ENCODE measurements at regions not wholly inside any gene's neighbourhood (a gene's known extent, or its start where the extent isn't known, plus 50 kb on each side); places are given as distances from the start of the nearest gene placed in this dataset.

- intact Hi-C loops (cut with DNase I) = no loop called here
- H3K36me3 ChIP-seq = no peaks in the 10 kb centered on the region
- 54% methylated on average over 5 of the region's 5 CpGs for WGBS (ENCODE audit: insufficient coverage, low coverage, low lambda C conversion rate, missing lambda C conversion rate)
- no peak for DNase-seq
- no peak overlapping the region for H3K27ac ChIP-seq
- no peak for TF ChIP-seq POLR2A (IDR thresholded peaks at IDR 0.05)
- no peak for TF ChIP-seq CTCF (IDR thresholded peaks at IDR 0.05)
- H3K9me3 ChIP-seq = no peaks in the 10 kb centered on the region
- H3K4me1 ChIP-seq = no peaks in the 10 kb centered on the region
- H3K4me3 ChIP-seq = no peak overlapping the region
- no peaks in the 10 kb centered on the region for H3K27me3 ChIP-seq
- ATAC-seq = no peak
These were observed 171.8 kb upstream of the MAD2L1 start for GRCh38 chr4:120238277-120238973.

- Histone ChIP-seq H3K4me3 (no peak overlapping the region), H3K27ac (no peak overlapping the region), H3K9me3 (no peaks in the 10 kb centered on the region), H3K4me1 (no peaks in the 10 kb centered on the region), H3K27me3 (no peaks in the 10 kb centered on the region), H3K36me3 (no peaks in the 10 kb centered on the region)
- 89% methylated on average over 5 of the region's 5 CpGs for WGBS (ENCODE audit: insufficient coverage, low coverage, low lambda C conversion rate, missing lambda C conversion rate)
- TF ChIP-seq CTCF (IDR thresholded peaks at IDR 0.05) (no peak), POLR2A (IDR thresholded peaks at IDR 0.05) (no peak)
- ATAC-seq = no peak
- intact Hi-C loops (cut with DNase I) = no loop called here
- no peak for DNase-seq
These were observed 170.2 kb upstream of the MAD2L1 start for GRCh38 chr4:120236873-120237272.

- Histone ChIP-seq H3K4me1 (no peaks in the 10 kb centered on the region), H3K27me3 (no peaks in the 10 kb centered on the region), H3K36me3 (no peaks in the 10 kb centered on the region), H3K27ac (no peak overlapping the region), H3K9me3 (no peaks in the 10 kb centered on the region), H3K4me3 (no peak overlapping the region)
- TF ChIP-seq POLR2A (IDR thresholded peaks at IDR 0.05) (no peak), CTCF (IDR thresholded peaks at IDR 0.05) (no peak)
- WGBS (ENCODE audit: insufficient coverage, low coverage, low lambda C conversion rate, missing lambda C conversion rate) = 23% methylated on average over 1 of the region's 1 CpG
- intact Hi-C loops (cut with DNase I) = no loop called here
- no peak for ATAC-seq
- DNase-seq = no peak
These were observed 165.4 kb upstream of the MAD2L1 start for GRCh38 chr4:120232050-120232449.

GRCh38 chr4:120228086-120228485, 161.4 kb upstream of the MAD2L1 start:
- no peaks in the 10 kb centered on the region for H3K9me3 ChIP-seq
- no peak overlapping the region for H3K27ac ChIP-seq
- H3K4me1 ChIP-seq = no peaks in the 10 kb centered on the region
- 11% methylated on average over 1 of the region's 1 CpG for WGBS (ENCODE audit: insufficient coverage, low coverage, low lambda C conversion rate, missing lambda C conversion rate)
- intact Hi-C loops (cut with DNase I) = no loop called here
- DNase-seq = no peak
- TF ChIP-seq CTCF (IDR thresholded peaks at IDR 0.05) (no peak), POLR2A (IDR thresholded peaks at IDR 0.05) (no peak)
- no peak overlapping the region for H3K4me3 ChIP-seq
- no peaks in the 10 kb centered on the region for H3K36me3 ChIP-seq
- no peaks in the 10 kb centered on the region for H3K27me3 ChIP-seq
- ATAC-seq = no peak

GRCh38 chr4:120227554-120227953, 160.9 kb upstream of the MAD2L1 start:
- Histone ChIP-seq H3K27me3 (no peaks in the 10 kb centered on the region), H3K4me3 (no peak overlapping the region), H3K9me3 (no peaks in the 10 kb centered on the region), H3K4me1 (no peaks in the 10 kb centered on the region), H3K36me3 (no peaks in the 10 kb centered on the region), H3K27ac (no peak overlapping the region)
- intact Hi-C loops (cut with DNase I) = no loop called here
- 40% methylated on average over 1 of the region's 1 CpG for WGBS (ENCODE audit: insufficient coverage, low coverage, low lambda C conversion rate, missing lambda C conversion rate)
- TF ChIP-seq CTCF (IDR thresholded peaks at IDR 0.05) (no peak), POLR2A (IDR thresholded peaks at IDR 0.05) (no peak)
- DNase-seq (no peak), ATAC-seq (no peak)

Data from right lobe of liver (tissue), 6 donors.